Spinal cord (tissue), 9 donors: ENCODE measurements at regions not wholly inside any gene's neighbourhood (a gene's known extent, or its start where the extent isn't known, plus 50 kb on each side); places are given as distances from the start of the nearest gene placed in this dataset.

Experiments used
- DNase-seq, 6 donors: peaks; one replicate each; pipeline versions ENCODE4 v3.0.0 to v3.0.0-alpha.2; 2013 to 2015; ENCODE audit warnings: low spot score in 6 of 6, low read depth in 4 of 6
- H3K27ac ChIP-seq: one replicate; pipeline ENCODE4 v1.5.1; 2013; ENCODE audit warnings: low read depth, low read length, control low read depth
- H3K27me3 ChIP-seq: one replicate; pipeline ENCODE4 v1.6.1; 2013; ENCODE audit warnings: low read length; ENCODE audit not compliant: control insufficient read depth, insufficient read depth
- H3K36me3 ChIP-seq: one replicate; pipeline ENCODE4 v1.6.1; 2013; ENCODE audit warnings: low read length; ENCODE audit not compliant: control insufficient read depth, insufficient read depth
- H3K4me1 ChIP-seq: one replicate; pipeline ENCODE4 v1.6.1; 2013; ENCODE audit warnings: low read length; ENCODE audit not compliant: control insufficient read depth, insufficient read depth
- H3K4me3 ChIP-seq: one replicate; pipeline ENCODE4 v1.5.1; 2013; ENCODE audit warnings: low read depth, low read length, control low read depth
- H3K9me3 ChIP-seq: one replicate; pipeline ENCODE4 v1.6.1; 2013; ENCODE audit warnings: low read length; ENCODE audit not compliant: control insufficient read depth, insufficient read depth
- WGBS: methylation state at CpG from one replicate; pipeline ENCODE4 v1.1.5; 2013; ENCODE audit warnings: missing lambda C conversion rate; ENCODE audit not compliant: insufficient coverage; 5-methylcytosine and 5-hydroxymethylcytosine counted together
- donor health status: healthy.

DNA sequence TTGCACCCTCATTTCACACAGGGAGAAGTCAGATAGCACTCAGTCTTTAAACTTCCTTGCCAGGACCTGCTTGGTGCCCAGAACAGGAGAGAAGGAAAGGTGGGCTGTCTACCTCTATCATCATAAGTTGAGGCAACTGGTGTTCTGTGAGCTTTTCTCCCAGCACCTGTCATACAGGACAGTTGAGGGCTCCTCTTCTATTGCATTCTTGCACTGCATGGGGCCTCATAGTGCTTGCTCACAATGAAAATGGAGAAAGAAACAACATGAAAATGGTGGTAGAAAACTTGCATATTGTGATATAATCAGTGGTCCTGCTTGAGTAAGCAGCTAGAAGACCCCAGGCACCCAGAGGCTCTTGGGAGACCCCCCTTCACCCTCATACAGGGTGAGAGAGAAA, 311.7 kb upstream of the GOLIM4 start:
- Histone ChIP-seq H3K36me3 (no peaks in the 10 kb centered on the region), H3K9me3 (no peaks in the 10 kb centered on the region), H3K4me1 (no peaks in the 10 kb centered on the region), H3K4me3 (no peak overlapping the region), H3K27ac (no peak overlapping the region), H3K27me3 (no peaks in the 10 kb centered on the region)
- no peak for DNase-seq

DNA sequence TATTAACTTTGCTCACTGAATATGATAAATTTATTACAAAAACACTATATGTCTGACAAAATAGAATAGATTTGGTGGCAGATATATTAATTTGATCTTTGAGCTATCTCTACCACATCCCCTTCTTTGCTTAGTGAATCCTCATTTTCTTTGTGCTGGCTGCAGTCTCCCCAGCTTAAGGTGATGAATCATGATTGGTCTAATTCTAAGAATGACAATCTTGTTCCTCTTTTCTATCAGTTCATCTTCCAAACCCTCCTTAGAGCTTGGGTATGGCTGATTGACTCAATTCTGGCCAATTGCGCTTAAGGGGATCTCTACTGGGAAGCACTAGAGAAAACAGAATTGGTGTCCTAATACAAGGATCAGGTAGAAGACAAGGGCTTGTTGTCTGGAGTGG, 309.6 kb upstream of the GOLIM4 start:
- Histone ChIP-seq H3K36me3 (no peaks in the 10 kb centered on the region), H3K9me3 (no peaks in the 10 kb centered on the region), H3K4me1 (no peaks in the 10 kb centered on the region), H3K27ac (no peak overlapping the region), H3K27me3 (no peaks in the 10 kb centered on the region), H3K4me3 (no peak overlapping the region)
- 100% methylated on average over 1 of the region's 1 CpG for WGBS
- no peak for DNase-seq

DNA sequence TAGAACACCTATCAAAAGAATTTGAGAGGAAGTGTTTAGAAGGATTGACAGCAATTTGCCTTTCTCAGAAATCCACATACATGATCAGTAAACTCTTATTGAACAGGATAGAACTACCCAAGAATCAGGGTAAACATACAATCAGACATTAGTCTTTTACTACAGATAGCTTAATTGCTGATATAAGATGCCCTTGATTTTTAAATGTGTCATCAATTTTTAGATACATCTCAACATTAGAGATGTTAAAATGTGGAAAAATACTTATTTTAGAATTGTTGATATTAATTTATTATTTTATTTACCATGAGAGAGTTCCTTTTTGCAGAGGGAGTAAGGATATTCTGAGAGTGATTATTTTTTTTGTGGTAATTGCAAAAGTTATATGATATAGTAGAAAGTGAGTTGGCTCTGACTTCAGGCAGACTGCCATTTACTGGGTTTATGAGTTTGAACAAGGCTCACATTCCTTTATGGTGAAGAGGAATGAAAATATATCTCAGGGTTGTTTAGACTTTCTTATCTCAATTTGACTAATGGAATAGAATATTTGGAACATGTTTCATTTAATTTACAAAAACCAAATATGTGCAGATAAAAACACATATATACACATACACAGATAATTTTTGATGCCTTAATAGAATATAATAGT, 302.8 kb upstream of the GOLIM4 start:
- Histone ChIP-seq H3K36me3 (no peaks in the 10 kb centered on the region), H3K4me3 (no peak overlapping the region), H3K27me3 (no peaks in the 10 kb centered on the region), H3K4me1 (no peaks in the 10 kb centered on the region), H3K27ac (no peak overlapping the region), H3K9me3 (no peaks in the 10 kb centered on the region)
- peak in 1 of 6 donors; percentile 11 for DNase-seq

DNA sequence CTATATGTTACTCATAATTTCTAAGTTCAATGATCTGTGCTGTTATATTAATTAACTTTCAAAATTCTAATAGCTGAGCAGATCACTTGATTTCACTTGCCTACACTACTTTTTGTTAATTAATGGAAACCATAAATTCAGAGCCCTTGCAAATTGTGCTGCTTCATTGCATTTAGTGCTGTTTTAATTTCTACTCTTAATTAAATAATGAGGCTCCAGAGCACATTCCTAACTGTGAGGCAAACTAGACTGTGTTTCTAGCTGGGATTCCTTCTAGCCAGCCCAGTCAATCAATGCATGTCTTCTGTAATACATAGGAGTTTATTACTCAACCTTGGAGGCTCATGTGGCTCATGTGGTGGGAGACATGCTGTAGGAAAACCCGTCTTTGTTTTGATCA, 301.1 kb upstream of the GOLIM4 start:
- no CpG with 5 or more reads among the region's 1 CpG for WGBS
- Histone ChIP-seq H3K9me3 (no peaks in the 10 kb centered on the region), H3K36me3 (no peaks in the 10 kb centered on the region), H3K4me3 (no peak overlapping the region), H3K27ac (no peak overlapping the region), H3K27me3 (no peaks in the 10 kb centered on the region), H3K4me1 (no peaks in the 10 kb centered on the region)
- DNase-seq = peak in 1 of 6 donors; percentile 76

DNA sequence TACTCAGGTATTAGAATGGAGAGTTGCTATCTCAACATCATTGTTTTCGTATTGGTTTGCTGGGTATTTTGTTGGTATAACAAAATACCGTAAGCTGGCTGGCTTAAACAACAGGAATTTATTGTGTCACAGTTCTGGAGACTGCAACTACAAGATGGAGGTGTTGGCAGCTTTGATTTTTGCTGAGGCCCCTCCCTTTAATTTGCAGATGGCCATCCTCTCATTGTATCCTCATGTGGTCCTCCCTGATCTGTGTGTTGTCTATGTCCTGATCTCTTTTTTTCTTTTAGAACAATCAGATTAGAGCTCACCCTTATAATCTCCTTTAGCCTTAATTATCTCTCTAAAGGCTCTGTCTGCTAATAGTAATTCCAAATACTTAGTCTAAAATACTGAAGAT, 299.8 kb upstream of the GOLIM4 start:
- WGBS = 92% methylated on average over 2 of the region's 2 CpGs
- Histone ChIP-seq H3K36me3 (no peaks in the 10 kb centered on the region), H3K9me3 (no peaks in the 10 kb centered on the region), H3K27ac (no peak overlapping the region), H3K4me1 (no peaks in the 10 kb centered on the region), H3K27me3 (no peaks in the 10 kb centered on the region), H3K4me3 (no peak overlapping the region)
- DNase-seq = no peak

DNA sequence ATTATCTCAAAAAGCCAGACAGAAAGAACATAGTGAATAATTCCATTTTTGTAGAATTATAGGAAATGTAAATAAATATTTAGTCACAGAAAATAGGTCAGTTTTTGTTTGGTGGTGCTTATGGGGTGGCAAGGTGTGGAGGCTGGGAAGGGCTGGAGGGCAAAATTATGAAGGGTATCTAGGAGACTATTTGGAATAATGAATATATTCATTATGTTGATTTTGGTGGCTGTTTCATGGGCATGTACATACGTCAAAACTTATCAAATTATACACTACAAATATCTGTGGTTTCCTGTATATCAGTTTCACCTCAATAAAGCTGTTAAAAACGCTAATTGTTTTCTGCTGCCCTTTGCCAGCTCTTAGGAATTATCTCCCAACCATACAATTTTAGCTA, 298.7 kb upstream of the GOLIM4 start:
- Histone ChIP-seq H3K4me3 (no peak overlapping the region), H3K27me3 (no peaks in the 10 kb centered on the region), H3K4me1 (no peaks in the 10 kb centered on the region), H3K27ac (no peak overlapping the region), H3K9me3 (no peaks in the 10 kb centered on the region), H3K36me3 (no peaks in the 10 kb centered on the region)
- DNase-seq = no peak
- no CpG with 5 or more reads among the region's 2 CpGs for WGBS

DNA sequence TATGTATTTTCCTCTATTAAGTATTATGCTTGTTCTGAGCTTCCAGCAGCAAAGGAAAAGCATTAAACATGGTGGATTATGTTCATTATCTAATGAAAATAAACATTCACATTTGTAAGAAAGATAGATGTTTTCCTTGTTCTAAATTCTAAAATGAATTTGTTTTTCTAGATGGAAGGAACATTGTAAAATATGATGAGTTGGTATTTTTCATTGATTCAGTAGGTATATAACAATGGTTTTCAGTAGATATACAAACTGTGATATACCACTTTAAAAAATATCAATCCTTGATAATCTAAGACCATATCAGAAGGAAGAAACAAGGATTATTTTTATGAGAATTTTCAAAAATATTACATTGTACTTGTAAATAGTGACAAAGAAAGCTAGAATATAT, 290.6 kb upstream of the GOLIM4 start:
- Histone ChIP-seq H3K4me1 (no peaks in the 10 kb centered on the region), H3K9me3 (no peaks in the 10 kb centered on the region), H3K27me3 (no peaks in the 10 kb centered on the region), H3K4me3 (no peak overlapping the region), H3K27ac (no peak overlapping the region), H3K36me3 (no peaks in the 10 kb centered on the region)
- no peak for DNase-seq

DNA sequence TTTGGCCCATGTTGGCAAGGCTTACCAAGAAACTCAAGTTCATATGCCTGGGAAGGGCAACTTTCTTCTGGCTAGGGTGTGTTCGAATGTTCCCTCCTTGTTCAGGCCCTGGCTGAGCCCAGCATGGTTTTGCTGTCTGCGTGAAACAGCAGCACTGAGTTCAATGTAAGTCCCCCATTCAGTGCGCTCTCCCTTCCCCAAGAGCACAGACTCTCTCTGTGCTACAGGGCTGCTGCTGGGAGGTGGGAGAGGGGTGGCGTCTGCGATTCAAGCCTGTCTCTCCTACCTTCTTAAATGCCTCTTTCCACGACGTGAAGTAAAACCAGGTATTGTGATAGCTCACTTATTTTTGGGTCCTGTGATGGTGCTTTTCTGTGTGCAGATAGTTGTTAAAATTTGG, 289.3 kb upstream of the GOLIM4 start:
- no peaks in the 10 kb centered on the region for H3K36me3 ChIP-seq
- no peaks in the 10 kb centered on the region for H3K4me1 ChIP-seq
- WGBS = 100% methylated on average over 1 of the region's 7 CpGs
- H3K27me3 ChIP-seq = no peaks in the 10 kb centered on the region
- H3K9me3 ChIP-seq = no peaks in the 10 kb centered on the region
- no peak overlapping the region for H3K27ac ChIP-seq
- no peak overlapping the region for H3K4me3 ChIP-seq
- no peak for DNase-seq

DNA sequence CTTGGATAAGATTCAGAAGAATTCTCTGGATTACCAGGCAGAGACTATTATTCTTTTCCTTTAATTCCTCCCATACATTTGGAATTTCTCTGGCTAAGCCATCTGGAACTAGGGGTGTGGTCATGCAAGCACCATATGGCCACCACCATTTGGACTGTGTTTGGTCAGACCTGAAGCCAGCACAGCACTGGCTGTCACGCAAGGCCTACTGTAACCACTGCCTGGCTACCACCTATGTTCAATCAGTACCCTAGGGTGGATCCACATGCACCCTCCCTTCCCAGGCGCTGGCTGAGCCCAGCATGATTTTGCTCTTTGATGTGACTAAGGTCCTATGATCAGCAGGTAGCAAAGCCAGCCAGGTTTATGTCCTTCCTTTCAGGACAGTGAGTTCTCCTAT, 287.8 kb upstream of the GOLIM4 start:
- H3K27me3 ChIP-seq = no peaks in the 10 kb centered on the region
- H3K27ac ChIP-seq = no peak overlapping the region
- no peaks in the 10 kb centered on the region for H3K36me3 ChIP-seq
- WGBS = 100% methylated on average over 2 of the region's 2 CpGs
- no peak for DNase-seq
- no peaks in the 10 kb centered on the region for H3K4me1 ChIP-seq
- no peaks in the 10 kb centered on the region for H3K9me3 ChIP-seq
- H3K4me3 ChIP-seq = no peak overlapping the region

DNA sequence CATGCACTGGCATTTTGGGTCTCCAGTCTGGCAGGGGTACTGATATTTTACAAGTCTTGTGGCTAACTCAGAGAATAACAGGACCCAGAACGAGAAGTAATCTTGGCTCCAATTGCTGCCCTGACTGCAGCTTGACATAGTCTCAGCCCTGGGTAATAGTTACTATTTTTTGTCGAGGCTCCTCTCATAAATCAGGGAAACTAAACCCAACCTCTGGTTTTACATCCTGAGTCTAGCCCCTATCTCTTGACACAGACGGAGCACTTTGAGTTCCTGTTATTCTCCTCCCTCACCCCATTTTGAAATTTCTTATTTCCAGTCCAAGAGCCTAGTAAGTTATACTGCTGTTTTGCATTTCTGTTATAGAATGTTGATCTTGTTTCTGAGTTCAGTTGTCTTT, 276.1 kb upstream of the GOLIM4 start:
- Histone ChIP-seq H3K27me3 (no peaks in the 10 kb centered on the region), H3K4me1 (no peaks in the 10 kb centered on the region), H3K4me3 (no peak overlapping the region), H3K9me3 (peaks cover 2% of the 10 kb centered on the region), H3K36me3 (no peaks in the 10 kb centered on the region), H3K27ac (no peak overlapping the region)
- WGBS = 88% methylated on average over 2 of the region's 3 CpGs
- DNase-seq = no peak
